K562 (cell line): ENCODE measurements at regions not wholly inside any gene's neighbourhood (a gene's known extent, or its start where the extent isn't known, plus 50 kb on each side); places are given as distances from the start of the nearest gene placed in this dataset.

Experiments
- BRD4 ChIP-seq: fragments of 200-600 bp; sonication (generic); IDR thresholded peaks from 2 replicates; pipeline ENCODE4 v1.6.1; 2017; ENCODE audit warnings: inconsistent platforms
- CBFA2T2 ChIP-seq: fragments of 450-650 bp; conservative IDR thresholded peaks from 2 replicates; pipeline ENCODE4 v1.6.1; 2017; ENCODE audit warnings: mild to moderate bottlenecking
- CBX2 ChIP-seq: fragments of 200-600 bp; sonication (generic); IDR thresholded peaks from one replicate; pipeline ENCODE4 v1.6.1; 2012; ENCODE audit warnings: mild to moderate bottlenecking, low read length, inconsistent platforms; ENCODE audit not compliant: insufficient read depth, poor library complexity, severe bottlenecking
- CHD1 ChIP-seq: fragments of 200-600 bp; sonication (generic); IDR thresholded peaks from one replicate; pipeline ENCODE4 v1.6.1; 2012; ENCODE audit warnings: mild to moderate bottlenecking, moderate library complexity, low read length, inconsistent platforms
- CREM ChIP-seq: IDR thresholded peaks from 2 replicates; pipeline ENCODE4 v1.6.1; 2014; ENCODE audit warnings: antibody characterized with exemption, low read depth
- DMBX1 ChIP-seq: fragments of 250-450 bp; sonication (Bioruptor Pico); IDR thresholded peaks from 2 replicates; pipeline ENCODE4 v1.8.0; 2022; ENCODE audit warnings: inconsistent platforms, mild to moderate bottlenecking, moderate library complexity, borderline replicate concordance
- ELF2 ChIP-seq: fragments of 250-450 bp; sonication (Bioruptor Pico); IDR thresholded peaks from 2 replicates; pipeline ENCODE4 v1.5.0; 2021; ENCODE audit warnings: mild to moderate bottlenecking
- ERF ChIP-seq: fragments of 450-650 bp; formaldehyde crosslinking; IDR thresholded peaks from 2 replicates; pipeline ENCODE4 v1.4.0; 2020; ENCODE audit warnings: mild to moderate bottlenecking, mixed read lengths
- GABPB1 ChIP-seq: sonication (generic); formaldehyde crosslinking; IDR thresholded peaks from 2 replicates; pipeline ENCODE4 v1.8.0; 2022; ENCODE audit warnings: mild to moderate bottlenecking, missing genetic modification reagents
- GATA2 ChIP-seq: sonication (generic); formaldehyde crosslinking; IDR thresholded peaks from 2 replicates; pipeline ENCODE4 v1.4.0; 2020; ENCODE audit warnings: mild to moderate bottlenecking, missing genetic modification reagents
- HDAC3 ChIP-seq: fragments of 450-650 bp; IDR thresholded peaks from 2 replicates; pipeline ENCODE4 v1.6.1; 2018; ENCODE audit warnings: borderline replicate concordance, mild to moderate bottlenecking, moderate library complexity; ENCODE audit not compliant: partially characterized antibody
- L3MBTL2 ChIP-seq: fragments of 450-650 bp; IDR thresholded peaks from 2 replicates; pipeline ENCODE4 v1.6.1; 2016; ENCODE audit warnings: mild to moderate bottlenecking, moderate library complexity
- MCM5 ChIP-seq: fragments of 450-650 bp; IDR thresholded peaks from 2 replicates; pipeline ENCODE4 v1.6.1; 2016; ENCODE audit warnings: low read depth
- MYNN ChIP-seq, 2 experiments: sonication (generic); formaldehyde crosslinking in 1 of 2; IDR thresholded peaks; 2 replicates each; pipeline versions ENCODE4 v1.5.0 to v1.6.1; 2016 to 2020; ENCODE audit warnings: antibody characterized with exemption in 1 of 2, missing genetic modification reagents in 1 of 2
- NCOR1 ChIP-seq: fragments of 450-650 bp; IDR thresholded peaks from 2 replicates; pipeline ENCODE4 v1.6.1; 2016; ENCODE audit warnings: mild to moderate bottlenecking, moderate library complexity
- PHTF2 ChIP-seq: fragments of 250-450 bp; sonication (Bioruptor Pico); IDR thresholded peaks from 2 replicates; pipeline ENCODE4 v1.5.0; 2021; ENCODE audit warnings: mild to moderate bottlenecking
- POLR2AphosphoS5 ChIP-seq: IDR thresholded peaks from 2 replicates; pipeline ENCODE4 v1.6.1; 2011; ENCODE audit warnings: mild to moderate bottlenecking, low read depth, low read length, moderate library complexity; ENCODE audit not compliant: control insufficient read depth, insufficient read depth
- PPARD ChIP-seq: fragments of 250-450 bp; sonication (Bioruptor Pico); IDR thresholded peaks from 2 replicates; pipeline ENCODE4 v1.8.0; 2022; ENCODE audit warnings: inconsistent platforms, mild to moderate bottlenecking, moderate library complexity
- PTRF ChIP-seq: fragments of 450-650 bp; IDR thresholded peaks from 2 replicates; pipeline ENCODE4 v1.6.1; 2016; ENCODE audit warnings: mild to moderate bottlenecking, missing genetic modification characterization, missing compliant biosample characterization
- RB1 ChIP-seq: fragments of 450-650 bp; IDR thresholded peaks from 2 replicates; pipeline ENCODE4 v1.6.1; 2017; ENCODE audit warnings: low read depth, mild to moderate bottlenecking
- RBBP5 ChIP-seq: fragments of 200-600 bp; sonication (generic); IDR thresholded peaks from 2 replicates; pipeline ENCODE4 v1.6.1; 2012; ENCODE audit warnings: borderline replicate concordance, mild to moderate bottlenecking, low read length, control low read depth, inconsistent platforms; ENCODE audit not compliant: insufficient read depth, poor library complexity, severe bottlenecking
- RFX5 ChIP-seq: IDR thresholded peaks from 2 replicates; pipeline ENCODE4 v1.6.1; 2011; ENCODE audit warnings: low read depth, mild to moderate bottlenecking, improper control_type of control experiment, low read length
- RNF219 ChIP-seq: fragments of 250-450 bp; sonication (Bioruptor Pico); IDR thresholded peaks from 2 replicates; pipeline ENCODE4 v1.5.0; 2022; ENCODE audit warnings: mild to moderate bottlenecking
- SMAD3 ChIP-seq: fragments of 450-650 bp; formaldehyde crosslinking; conservative IDR thresholded peaks from 2 replicates; pipeline ENCODE4 v1.4.0; 2020; ENCODE audit warnings: mild to moderate bottlenecking
- USF2 ChIP-seq: sonication (generic); formaldehyde crosslinking; IDR thresholded peaks from 2 replicates; pipeline ENCODE4 v1.5.0; 2020; ENCODE audit warnings: missing genetic modification reagents
- ZBED1 ChIP-seq: IDR thresholded peaks from 2 replicates; pipeline ENCODE4 v1.6.1; 2014
- ZBTB17 ChIP-seq: fragments of 450-650 bp; formaldehyde crosslinking; IDR thresholded peaks from 2 replicates; pipeline ENCODE4 v1.4.0; 2020; ENCODE audit warnings: mild to moderate bottlenecking
- ZNF436 ChIP-seq: fragments of 250-450, 450-650 bp; sonication (Bioruptor Pico); formaldehyde crosslinking; IDR thresholded peaks from 2 replicates; pipeline ENCODE4 v1.7.0; 2020; ENCODE audit warnings: mild to moderate bottlenecking
- ZNF764 ChIP-seq: fragments of 250-450 bp; sonication (Bioruptor Pico); IDR thresholded peaks from 2 replicates; pipeline ENCODE4 v1.4.0; 2020; ENCODE audit warnings: low read depth, mild to moderate bottlenecking, moderate library complexity

DNA sequence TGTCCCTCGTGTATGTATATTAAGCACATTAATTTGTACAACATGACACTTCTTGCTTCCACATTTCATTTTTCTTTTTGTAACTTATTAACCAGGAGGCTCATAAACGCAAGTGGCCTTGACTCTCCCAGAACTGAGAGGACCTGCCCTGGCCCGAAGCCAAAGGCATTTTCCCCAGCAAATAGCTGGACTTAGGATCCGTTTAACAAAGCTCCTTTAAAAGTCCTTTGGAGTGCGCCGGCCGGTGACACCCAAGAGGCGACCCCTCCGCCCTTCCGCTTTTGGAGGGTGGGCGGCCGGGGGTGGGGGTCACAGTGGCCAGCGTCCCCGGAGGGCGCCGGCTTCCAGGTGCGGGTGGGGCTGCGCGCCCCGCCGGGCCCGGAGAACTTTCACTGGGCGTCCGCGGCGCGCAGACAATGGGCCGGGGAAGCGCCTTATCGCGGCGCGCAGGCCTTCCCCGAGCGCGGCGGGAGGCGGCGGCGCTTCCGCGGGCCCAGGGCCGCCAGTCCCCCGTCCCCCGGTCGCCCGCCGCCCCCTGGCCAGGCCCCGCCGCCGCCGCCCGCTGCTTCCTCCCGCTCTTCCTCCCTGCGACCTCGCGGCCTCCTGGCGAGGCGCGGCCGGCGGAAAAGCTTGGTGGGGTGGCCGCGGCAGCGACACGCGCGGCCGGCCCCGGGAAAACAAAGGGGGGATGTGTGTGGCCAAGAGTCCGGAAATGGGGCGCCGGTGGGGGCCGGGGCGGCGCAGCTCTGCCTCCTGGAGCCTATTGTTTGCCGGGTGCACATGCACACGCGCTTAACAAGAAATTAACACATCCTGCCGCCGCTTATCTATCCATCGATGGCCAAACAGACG, 613.4 kb downstream of the MCTP2 start (continued):
- TF ChIP-seq RB1 (0 out of 2 replicates have a peak, but pooled peaks have one; percentile 64), RBBP5 (peak; percentile 68), RFX5 (no peak), SMAD3 (CRISPR knock-in tag) (no peak), CREM (peak; percentile 56; the same call in 1 of the 2 replicates), MYNN (IDR thresholded peaks at IDR 0.05) (no peak; the same call in 1 of the 2 replicates), MYNN (CRISPR knock-in tag; IDR thresholded peaks at IDR 0.05) (no peak), GABPB1 (CRISPR knock-in tag) (peak; percentile 63; the same call in 1 of the 2 replicates), CBX2 (no peak), PHTF2 (CRISPR knock-in tag) (no peak), ZBED1 (no peak), ZNF764 (CRISPR knock-in tag) (no peak), PTRF (tag) (no peak), PPARD (CRISPR knock-in tag) (no peak), HDAC3 (no peak), ZBTB17 (CRISPR knock-in tag) (no peak), CHD1 (no peak), ZNF436 (CRISPR knock-in tag) (no peak), GATA2 (CRISPR knock-in tag) (peak; percentile 91), NCOR1 (peak; percentile 65), USF2 (CRISPR knock-in tag) (no peak), RNF219 (no peak), MCM5 (no peak), POLR2AphosphoS5 (peak; percentile 53; the same call in 1 of the 2 replicates), CBFA2T2 (peak; percentile 38; the same call in 1 of the 2 replicates), ERF (CRISPR knock-in tag) (no peak), ELF2 (CRISPR knock-in tag) (no peak), BRD4 (no peak), L3MBTL2 (peak; percentile 99), DMBX1 (CRISPR knock-in tag) (peak; percentile 80; the same call in 1 of the 2 replicates)
